Fibroblast of pulmonary artery (primary cell): ENCODE measurements at regions not wholly inside any gene's neighbourhood (a gene's known extent, or its start where the extent isn't known, plus 50 kb on each side); places are given as distances from the start of the nearest gene placed in this dataset.
A peak's percentile ranks its signal among the peaks of the same experiment; 100 is the strongest.

Source experiments
- DNase-seq: peaks from one replicate; pipeline ENCODE4 v3.0.0-alpha.2; 2010; ENCODE audit warnings: low read depth
- H3K4me3 ChIP-seq: replicated peaks from 2 replicates; pipeline ENCODE4 v1.5.1; 2011; ENCODE audit warnings: low read depth, mild to moderate bottlenecking, control low read depth, low read length, moderate library complexity
- CTCF ChIP-seq: IDR thresholded peaks from 2 replicates; pipeline ENCODE4 v1.5.1; 2011; ENCODE audit warnings: mild to moderate bottlenecking, control low read depth, low read length, inconsistent platforms; ENCODE audit errors: missing control alignments

- no peak overlapping the region for H3K4me3 ChIP-seq
- DNase-seq: no peak
- no peak for TF ChIP-seq CTCF
Observed at GRCh38 chr7:113004726-113005454, 81.7 kb downstream of the GPR85 start.

GRCh38 chr7:113000316-113001020 lies 86.2 kb downstream of the GPR85 start:
- DNase-seq: no peak

GRCh38 chr7:112997831-112998230 lies 88.8 kb downstream of the GPR85 start:
- H3K4me3 ChIP-seq: no peak overlapping the region
- no peak for TF ChIP-seq CTCF
- DNase-seq: no peak

More at GRCh38 chr7:113000316-113001020, 86.2 kb downstream of the GPR85 start:
- H3K4me3 ChIP-seq: no peak overlapping the region
- TF ChIP-seq CTCF: no peak

- no peak for DNase-seq
- H3K4me3 ChIP-seq: no peak overlapping the region
- no peak for TF ChIP-seq CTCF
Observed at GRCh38 chr7:112996331-112996871, 90.2 kb downstream of the GPR85 start.

GRCh38 chr7:112995059-112995824 lies 91.4 kb downstream of the GPR85 start:
- no peak for TF ChIP-seq CTCF
- peak; percentile 69 for DNase-seq
- H3K4me3 ChIP-seq: no peak overlapping the region

- no peak for TF ChIP-seq CTCF
- DNase-seq: peak; percentile 39
- H3K4me3 ChIP-seq: no peak overlapping the region
Observed at GRCh38 chr7:112994656-112995055, 92.0 kb downstream of the GPR85 start.
